Left lung (tissue), 4 donors: ENCODE measurements at regions not wholly inside any gene's neighbourhood (a gene's known extent, or its start where the extent isn't known, plus 50 kb on each side); places are given as distances from the start of the nearest gene placed in this dataset.
A peak's percentile ranks its signal among the peaks of the same experiment; 100 is the strongest.

Experiments used
- ATAC-seq: fragments of 200-7000 bp; cut with Tn5 transposase; one replicate; pipeline ENCODE4 v1.9.1; 2020; ENCODE audit warnings: moderate library complexity
- DNase-seq, 4 donors: peaks; one replicate each; pipeline ENCODE4 v3.0.0-alpha.2; 2013 to 2020
- H3K27ac ChIP-seq, 2 donors: fragments of 200-600 bp; sonication (generic) in 1 of 2; one replicate each; pipeline versions ENCODE4 v1.5.0 to v1.8.0; 2020 to 2021
- H3K27me3 ChIP-seq, 2 donors: fragments of 200-600 bp; sonication (generic) in 1 of 2; one replicate each; pipeline versions ENCODE4 v1.5.0 to v1.8.0; 2020 to 2021
- H3K36me3 ChIP-seq, 2 donors: fragments of 200-600 bp; sonication (generic) in 1 of 2; one replicate each; pipeline versions ENCODE4 v1.5.0 to v1.8.0; 2020 to 2021
- H3K4me1 ChIP-seq, 2 donors: fragments of 200-600 bp; one replicate each; pipeline ENCODE4 v1.8.0; 2021
- H3K4me3 ChIP-seq, 2 donors: fragments of 200-600 bp; sonication (generic) in 1 of 2; one replicate each; pipeline versions ENCODE4 v1.5.0 to v1.8.0; 2020 to 2021; ENCODE audit warnings: mild to moderate bottlenecking in 1 of 2
- H3K9me3 ChIP-seq, 2 donors: fragments of 200-600 bp; sonication (generic) in 1 of 2; one replicate each; pipeline versions ENCODE4 v1.5.0 to v1.8.0; 2020 to 2021
- intact Hi-C, 2 donors: fragments of 100-400 bp; cut with DNase I; formaldehyde crosslinking; loops; one replicate each; pipeline versions ENCODE4 v1.11.2 to v1.14.2; 2022
- TF ChIP-seq, protein P1 (sequence below), 2 donors: fragments of 200-600 bp; sonication (generic) in 1 of 2; IDR thresholded peaks; one replicate each; pipeline versions ENCODE4 v1.5.0 to v1.8.0; 2021; ENCODE audit warnings: antibody characterized with exemption in 2 of 2
- donor health status: DM: no; HTN: yes; CAD: no.
- donor health status: DM: no; HTN: no; CAD: no.

DNA sequence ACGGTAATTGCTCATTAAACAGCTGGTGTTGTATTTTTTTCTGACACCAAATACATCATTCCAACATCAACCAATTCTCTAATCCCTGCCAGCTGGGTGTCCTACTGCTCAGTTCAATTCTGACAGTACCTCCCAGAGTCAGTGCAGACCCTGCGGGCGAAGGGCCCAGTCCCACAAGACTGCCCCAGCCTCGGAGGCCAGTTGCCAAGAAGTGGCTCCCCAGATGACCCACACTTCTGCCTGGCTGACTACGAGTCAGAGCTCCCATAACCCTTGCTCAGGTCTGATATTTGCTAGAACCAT lies 147.2 kb downstream of the CTTN start:
- no peaks in the 10 kb centered on the region for H3K27me3 ChIP-seq
- peak in 1 of 4 donors; percentile 64 for DNase-seq
- TF ChIP-seq, protein P1, sequence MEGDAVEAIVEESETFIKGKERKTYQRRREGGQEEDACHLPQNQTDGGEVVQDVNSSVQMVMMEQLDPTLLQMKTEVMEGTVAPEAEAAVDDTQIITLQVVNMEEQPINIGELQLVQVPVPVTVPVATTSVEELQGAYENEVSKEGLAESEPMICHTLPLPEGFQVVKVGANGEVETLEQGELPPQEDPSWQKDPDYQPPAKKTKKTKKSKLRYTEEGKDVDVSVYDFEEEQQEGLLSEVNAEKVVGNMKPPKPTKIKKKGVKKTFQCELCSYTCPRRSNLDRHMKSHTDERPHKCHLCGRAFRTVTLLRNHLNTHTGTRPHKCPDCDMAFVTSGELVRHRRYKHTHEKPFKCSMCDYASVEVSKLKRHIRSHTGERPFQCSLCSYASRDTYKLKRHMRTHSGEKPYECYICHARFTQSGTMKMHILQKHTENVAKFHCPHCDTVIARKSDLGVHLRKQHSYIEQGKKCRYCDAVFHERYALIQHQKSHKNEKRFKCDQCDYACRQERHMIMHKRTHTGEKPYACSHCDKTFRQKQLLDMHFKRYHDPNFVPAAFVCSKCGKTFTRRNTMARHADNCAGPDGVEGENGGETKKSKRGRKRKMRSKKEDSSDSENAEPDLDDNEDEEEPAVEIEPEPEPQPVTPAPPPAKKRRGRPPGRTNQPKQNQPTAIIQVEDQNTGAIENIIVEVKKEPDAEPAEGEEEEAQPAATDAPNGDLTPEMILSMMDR (IDR thresholded peaks at IDR 0.05) = no peak
- H3K4me1 ChIP-seq = no peaks in the 10 kb centered on the region
- H3K36me3 ChIP-seq = no peaks in the 10 kb centered on the region
- no peak overlapping the region for H3K27ac ChIP-seq
- intact Hi-C loops = no loop called here
- no peak overlapping the region for H3K4me3 ChIP-seq
- peaks cover 0 to 4% of the 10 kb centered on the region in 2 donors for H3K9me3 ChIP-seq
- ATAC-seq = no peak

DNA sequence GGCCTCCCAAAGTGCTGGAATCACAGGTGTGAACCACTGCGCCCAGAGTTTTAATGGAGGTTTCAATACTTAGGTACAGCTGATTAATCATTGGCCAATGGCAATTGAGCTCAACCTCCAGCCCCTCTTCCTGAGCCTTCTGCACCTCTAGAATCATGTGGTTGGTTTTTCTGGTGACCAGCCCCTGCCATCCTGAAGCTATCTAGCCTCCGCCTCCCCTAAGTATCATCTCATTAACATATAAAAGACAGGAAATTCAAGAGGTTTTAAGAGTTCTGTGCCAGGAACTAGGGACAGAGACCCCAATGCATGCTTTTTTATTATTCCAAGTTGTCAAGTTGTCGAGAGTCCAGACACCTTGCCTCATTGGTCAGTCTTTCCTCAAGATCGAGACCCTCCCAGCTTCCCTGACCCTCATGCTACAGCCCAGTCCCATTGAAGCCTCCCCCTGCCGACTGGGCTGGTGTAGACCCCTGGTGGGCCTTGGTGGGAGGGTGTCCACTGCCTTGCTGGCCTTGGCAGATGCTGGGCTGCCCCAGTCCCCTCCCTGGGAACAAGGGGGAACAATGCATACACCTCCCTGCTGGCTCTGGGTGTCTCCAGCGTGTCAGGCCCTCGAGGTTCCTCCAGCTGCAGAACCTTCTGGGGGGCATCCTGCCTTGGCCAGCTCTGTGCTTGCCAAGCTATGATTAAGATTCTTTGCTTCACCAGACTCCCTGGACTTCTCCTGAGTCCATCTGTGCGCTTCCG lies 148.0 kb downstream of the CTTN start:
- no peak overlapping the region for H3K27ac ChIP-seq
- no peak for DNase-seq
- peaks cover 0 to 4% of the 10 kb centered on the region in 2 donors for H3K9me3 ChIP-seq
- H3K4me1 ChIP-seq = no peaks in the 10 kb centered on the region
- no peak overlapping the region for H3K4me3 ChIP-seq
- no peak for ATAC-seq
- intact Hi-C loops = no loop called here
- no peaks in the 10 kb centered on the region for H3K36me3 ChIP-seq
- H3K27me3 ChIP-seq = no peaks in the 10 kb centered on the region
- TF ChIP-seq, protein P1 (IDR thresholded peaks at IDR 0.05) = no peak

DNA sequence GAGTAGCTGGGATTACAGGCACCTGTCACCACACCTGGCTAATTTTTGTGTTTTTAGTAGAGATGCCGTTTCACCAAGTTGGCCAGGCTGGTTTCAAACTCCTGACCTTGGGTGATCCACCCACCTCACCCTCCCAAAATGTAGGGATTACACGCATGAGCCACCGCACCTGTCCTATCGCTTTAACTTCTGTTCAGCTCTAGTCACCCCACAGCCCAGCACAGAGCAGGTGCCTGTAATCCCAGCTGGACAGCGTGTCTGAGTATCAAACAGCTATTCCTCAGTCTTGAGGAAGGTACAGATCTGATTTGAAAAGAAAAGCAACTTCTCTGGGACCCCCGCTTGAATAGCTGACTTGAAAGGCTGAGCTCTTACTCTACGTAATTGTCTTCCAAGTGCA lies 149.1 kb downstream of the CTTN start:
- ATAC-seq = no peak
- intact Hi-C loops = no loop called here
- H3K4me1 ChIP-seq = no peaks in the 10 kb centered on the region
- H3K4me3 ChIP-seq = no peak overlapping the region
- DNase-seq = no peak
- H3K27ac ChIP-seq = no peak overlapping the region
- no peaks in the 10 kb centered on the region for H3K27me3 ChIP-seq
- TF ChIP-seq, protein P1 (IDR thresholded peaks at IDR 0.05) = no peak
- H3K9me3 ChIP-seq = no peaks in the 10 kb centered on the region
- no peaks in the 10 kb centered on the region for H3K36me3 ChIP-seq

DNA sequence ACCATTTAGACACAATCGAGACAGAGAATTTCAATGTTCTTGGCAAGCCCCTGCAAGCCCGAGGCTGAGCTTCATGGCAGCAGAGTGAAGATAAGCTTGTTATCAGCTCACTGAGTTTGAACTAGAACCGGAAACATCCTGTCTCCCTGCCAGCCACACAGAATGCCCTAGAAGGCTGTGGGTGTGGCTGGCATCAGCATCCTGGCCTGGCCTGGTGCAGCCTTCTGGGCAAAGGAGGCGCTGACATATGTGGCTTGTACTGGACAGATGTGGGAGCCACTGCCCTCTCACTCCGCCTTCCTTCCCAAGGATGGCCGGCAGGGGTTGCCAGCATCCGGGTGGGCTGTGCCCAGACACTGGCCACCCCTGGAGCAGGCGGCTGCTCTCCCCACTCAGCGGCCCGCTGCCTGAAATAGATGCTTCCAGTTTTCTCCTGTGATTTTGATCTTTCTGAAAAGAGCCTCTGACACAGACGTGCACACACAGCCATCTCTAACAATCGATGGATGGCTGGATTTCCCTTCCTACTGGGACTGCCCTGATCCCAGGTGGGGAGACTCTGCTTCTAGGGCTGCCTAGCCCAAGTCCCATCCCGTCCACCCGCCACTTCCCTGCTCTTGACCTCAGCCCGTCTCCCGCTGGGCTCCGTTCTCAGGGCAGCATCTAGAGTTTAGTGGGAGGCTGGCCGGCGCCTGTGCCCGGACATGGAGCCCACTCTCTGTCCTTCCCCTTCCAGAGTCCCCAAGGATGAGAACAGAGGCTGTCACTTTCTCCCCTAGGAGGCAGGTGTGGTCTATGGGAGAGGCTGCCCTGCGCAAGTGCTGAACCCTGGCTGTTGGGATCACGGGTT lies 149.7 kb downstream of the CTTN start:
- no peaks in the 10 kb centered on the region for H3K27me3 ChIP-seq
- H3K4me1 ChIP-seq = no peaks in the 10 kb centered on the region
- ATAC-seq (no peak), DNase-seq (no peak)
- H3K4me3 ChIP-seq = no peak overlapping the region
- TF ChIP-seq, protein P1 (IDR thresholded peaks at IDR 0.05) = no peak
- H3K9me3 ChIP-seq = no peaks in the 10 kb centered on the region
- no peak overlapping the region for H3K27ac ChIP-seq
- no peaks in the 10 kb centered on the region for H3K36me3 ChIP-seq
- intact Hi-C loops = no loop called here

DNA sequence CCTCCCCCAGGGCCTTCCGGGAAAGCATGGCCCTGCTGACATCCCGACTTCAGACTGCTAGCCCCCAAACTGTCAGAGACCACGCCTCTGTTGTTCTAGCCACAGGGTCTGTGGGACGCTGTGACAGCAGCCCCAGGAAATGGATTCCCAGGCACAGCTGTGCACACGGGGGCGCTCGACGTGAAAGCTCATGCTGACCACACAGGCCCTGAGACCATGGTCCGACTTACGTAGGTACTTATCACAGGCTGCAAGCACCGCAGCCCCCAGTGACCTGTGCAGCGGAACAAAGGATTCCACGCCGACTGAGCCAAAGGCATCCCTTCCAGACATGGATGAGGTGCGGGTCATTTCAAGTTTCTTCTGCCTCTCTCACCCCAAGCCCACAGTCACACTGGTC lies 150.6 kb downstream of the CTTN start:
- no peaks in the 10 kb centered on the region for H3K4me1 ChIP-seq
- no peak for DNase-seq
- no peak overlapping the region for H3K4me3 ChIP-seq
- H3K9me3 ChIP-seq = no peaks in the 10 kb centered on the region
- no peaks in the 10 kb centered on the region for H3K36me3 ChIP-seq
- ATAC-seq = no peak
- TF ChIP-seq, protein P1 (IDR thresholded peaks at IDR 0.05) = no peak
- intact Hi-C loops = no loop called here
- H3K27me3 ChIP-seq = no peaks in the 10 kb centered on the region
- no peak overlapping the region for H3K27ac ChIP-seq
